Fibroblast of mammary gland (primary cell): ENCODE measurements at regions not wholly inside any gene's neighbourhood (a gene's known extent, or its start where the extent isn't known, plus 50 kb on each side); places are given as distances from the start of the nearest gene placed in this dataset.

Experiments
- DNase-seq: peaks from one replicate; pipeline ENCODE4 v3.0.0-alpha.2; 2010; ENCODE audit warnings: low read depth
- H3K4me3 ChIP-seq: 2 replicates; pipeline ENCODE4 v1.5.1; 2011; ENCODE audit warnings: low read depth, mild to moderate bottlenecking, low read length, moderate library complexity; ENCODE audit not compliant: control insufficient read depth
- TF ChIP-seq, protein P1 (sequence below): conservative IDR thresholded peaks from 2 replicates; pipeline ENCODE4 v1.5.1; 2011; ENCODE audit warnings: low read depth, low read length, inconsistent platforms; ENCODE audit not compliant: control insufficient read depth, insufficient read depth

GRCh38 chr2:215565897-215566296 lies 130.0 kb upstream of the FN1 start:
- H3K4me3 ChIP-seq = no peak overlapping the region
- no peak for DNase-seq
- TF ChIP-seq, protein P1, sequence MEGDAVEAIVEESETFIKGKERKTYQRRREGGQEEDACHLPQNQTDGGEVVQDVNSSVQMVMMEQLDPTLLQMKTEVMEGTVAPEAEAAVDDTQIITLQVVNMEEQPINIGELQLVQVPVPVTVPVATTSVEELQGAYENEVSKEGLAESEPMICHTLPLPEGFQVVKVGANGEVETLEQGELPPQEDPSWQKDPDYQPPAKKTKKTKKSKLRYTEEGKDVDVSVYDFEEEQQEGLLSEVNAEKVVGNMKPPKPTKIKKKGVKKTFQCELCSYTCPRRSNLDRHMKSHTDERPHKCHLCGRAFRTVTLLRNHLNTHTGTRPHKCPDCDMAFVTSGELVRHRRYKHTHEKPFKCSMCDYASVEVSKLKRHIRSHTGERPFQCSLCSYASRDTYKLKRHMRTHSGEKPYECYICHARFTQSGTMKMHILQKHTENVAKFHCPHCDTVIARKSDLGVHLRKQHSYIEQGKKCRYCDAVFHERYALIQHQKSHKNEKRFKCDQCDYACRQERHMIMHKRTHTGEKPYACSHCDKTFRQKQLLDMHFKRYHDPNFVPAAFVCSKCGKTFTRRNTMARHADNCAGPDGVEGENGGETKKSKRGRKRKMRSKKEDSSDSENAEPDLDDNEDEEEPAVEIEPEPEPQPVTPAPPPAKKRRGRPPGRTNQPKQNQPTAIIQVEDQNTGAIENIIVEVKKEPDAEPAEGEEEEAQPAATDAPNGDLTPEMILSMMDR = no peak

DNA sequence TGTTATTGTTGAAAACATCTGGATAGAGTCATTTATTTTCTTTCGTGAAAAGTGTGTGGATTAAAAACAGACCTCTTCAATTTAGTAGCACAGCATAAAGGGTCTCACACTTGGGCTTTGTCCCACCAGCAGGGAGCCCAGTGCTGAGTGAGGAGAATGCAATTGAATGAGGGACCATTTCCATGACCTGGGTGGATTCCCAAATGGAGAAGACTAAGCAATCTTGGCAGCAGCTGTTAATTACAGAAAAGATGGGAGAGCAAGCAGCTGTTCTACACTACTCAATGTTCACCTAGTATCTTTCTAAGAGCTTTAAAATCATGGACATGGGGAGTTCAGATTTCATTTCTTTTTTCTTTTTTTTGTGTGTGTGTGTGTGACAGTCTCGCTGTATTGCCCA lies 121.8 kb upstream of the FN1 start:
- DNase-seq = no peak
- no peak overlapping the region for H3K4me3 ChIP-seq
- TF ChIP-seq, protein P1 = no peak

GRCh38 chr2:215556979-215557378 lies 121.1 kb upstream of the FN1 start:
- TF ChIP-seq, protein P1 = no peak
- peak; percentile 79 for DNase-seq
- H3K4me3 ChIP-seq = no peak overlapping the region

- peak; percentile 53 for DNase-seq
- TF ChIP-seq, protein P1 = no peak
- H3K4me3 ChIP-seq = no peak overlapping the region
Measured at GRCh38 chr2:215554689-215555498, 119.0 kb upstream of the FN1 start.

GRCh38 chr2:215553946-215554345 lies 118.1 kb upstream of the FN1 start:
- TF ChIP-seq, protein P1 = peak; percentile 22
- H3K4me3 ChIP-seq = no peak overlapping the region
- DNase-seq = no peak

DNA sequence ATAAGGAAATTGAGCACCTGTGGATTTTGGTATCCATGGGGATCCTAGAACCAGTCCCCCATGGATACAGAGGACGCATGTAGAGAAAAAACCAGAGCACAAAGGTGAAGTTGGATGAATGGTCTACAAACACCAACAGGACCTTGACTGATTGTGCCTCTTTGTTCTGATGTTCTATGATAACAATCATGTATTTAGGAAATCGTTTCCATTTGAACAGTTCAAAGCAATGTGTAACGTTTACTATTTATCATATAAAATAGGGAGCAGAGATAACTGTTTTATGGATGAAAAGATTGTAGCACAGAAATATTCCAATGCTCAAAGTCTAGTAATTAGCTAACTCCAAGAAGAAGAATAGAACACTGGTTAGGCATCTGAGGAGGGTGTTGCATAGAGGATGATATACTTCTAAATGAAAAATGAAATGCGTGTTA lies 116.3 kb upstream of the FN1 start:
- DNase-seq = no peak
- H3K4me3 ChIP-seq = no peak overlapping the region
- TF ChIP-seq, protein P1 = no peak
